Keratinocyte (primary cell): ENCODE measurements at regions not wholly inside any gene's neighbourhood (a gene's known extent, or its start where the extent isn't known, plus 50 kb on each side); places are given as distances from the start of the nearest gene placed in this dataset.

Source experiments
- DNase-seq: peaks from one replicate; pipeline ENCODE4 v3.0.0-alpha.2; 2011; ENCODE audit warnings: low read depth, missing footprints, low spot score
- FAIRE-seq: peaks from 2 replicates; lab custom pipeline; 2011; peaks lifted over from hg19 to GRCh38; lab: Jason Lieb, UNC
- H2AFZ ChIP-seq: 2 replicates; pipeline ENCODE4 v1.6.0; 2012; ENCODE audit warnings: low read length, control low read depth, inconsistent platforms; ENCODE audit not compliant: control insufficient read depth
- H3K27ac ChIP-seq: 2 replicates; pipeline ENCODE4 v1.5.1; 2011; ENCODE audit warnings: low read length; ENCODE audit not compliant: control insufficient read depth, insufficient read depth
- H3K27me3 ChIP-seq: 3 replicates; pipeline ENCODE4 v1.6.0; 2011; ENCODE audit warnings: low read length; ENCODE audit not compliant: control insufficient read depth, insufficient read depth; ENCODE audit errors: extremely low read depth
- H3K36me3 ChIP-seq, 2 experiments: 2 replicates in 1 of 2; 3 replicates in 1 of 2; pipeline ENCODE4 v1.5.1; 2011; ENCODE audit warnings: low read length in 2 of 2, mild to moderate bottlenecking in 1 of 2; ENCODE audit not compliant: control insufficient read depth in 2 of 2, insufficient read depth in 2 of 2; ENCODE audit errors: extremely low read depth in 1 of 2
- H3K4me1 ChIP-seq: 3 replicates; pipeline ENCODE4 v1.5.1; 2011; ENCODE audit warnings: low read length; ENCODE audit not compliant: control insufficient read depth, insufficient read depth; ENCODE audit errors: extremely low read depth
- H3K4me2 ChIP-seq: 3 replicates; pipeline ENCODE4 v1.6.0; 2011; ENCODE audit warnings: low read depth, low read length; ENCODE audit not compliant: control insufficient read depth, insufficient read depth; ENCODE audit errors: extremely low read depth
- H3K4me3 ChIP-seq, 3 experiments: fragments of 200-600 bp in 1 of 3; sonication (generic) in 1 of 3; 2 replicates in 2 of 3; 3 replicates in 1 of 3; pipeline ENCODE4 v1.5.1; 2011 to 2016; ENCODE audit warnings: low read length in 3 of 3, mild to moderate bottlenecking in 3 of 3, control low read depth in 2 of 3, inconsistent platforms in 1 of 3, low read depth in 1 of 3, mixed read lengths in 1 of 3, mixed run types in 1 of 3, moderate library complexity in 1 of 3; ENCODE audit not compliant: control insufficient read depth in 2 of 3, insufficient read depth in 2 of 3; ENCODE audit errors: extremely low read depth in 1 of 3
- H3K79me2 ChIP-seq: 2 replicates; pipeline ENCODE4 v1.6.0; 2012; ENCODE audit warnings: low read length; ENCODE audit not compliant: control insufficient read depth, insufficient read depth
- H3K9ac ChIP-seq: 3 replicates; pipeline ENCODE4 v1.6.0; 2011; ENCODE audit warnings: low read length; ENCODE audit not compliant: control insufficient read depth, insufficient read depth; ENCODE audit errors: extremely low read depth
- H3K9me1 ChIP-seq: 3 replicates; pipeline ENCODE4 v1.6.0; 2011; ENCODE audit warnings: low read length; ENCODE audit not compliant: control insufficient read depth, insufficient read depth; ENCODE audit errors: extremely low read depth
- H3K9me3 ChIP-seq: 2 replicates; pipeline ENCODE4 v1.5.1; 2012; ENCODE audit warnings: low read depth, low read length; ENCODE audit not compliant: control insufficient read depth
- H4K20me1 ChIP-seq: 3 replicates; pipeline ENCODE4 v1.6.0; 2011; ENCODE audit warnings: low read length; ENCODE audit not compliant: control insufficient read depth, insufficient read depth; ENCODE audit errors: extremely low read depth
- EZH2 ChIP-seq: IDR thresholded peaks from one replicate; pipeline ENCODE4 v1.6.1; 2012; ENCODE audit warnings: inconsistent platforms, mild to moderate bottlenecking, low read length, moderate library complexity
- dilution Hi-C: fragments of 300-500 bp; cut with MboI; formaldehyde crosslinking; loops from one replicate; pipeline ENCODE4 v1.7.0; 2020; ENCODE audit warnings: low sequenced_read_pairs; ENCODE audit not compliant: extremely low pct_ligation_motif_present
- TF ChIP-seq, protein P1 (sequence below), 3 experiments: IDR thresholded peaks in 1 of 3; conservative IDR thresholded peaks in 1 of 3; optimal IDR thresholded peaks in 1 of 3; 2 replicates in 2 of 3; 3 replicates in 1 of 3; pipeline versions ENCODE3 to v1.5.1; 2011; ENCODE audit warnings: low read length in 3 of 3, mild to moderate bottlenecking in 3 of 3, moderate library complexity in 2 of 3, control low read depth in 1 of 3, inconsistent platforms in 1 of 3; ENCODE audit not compliant: insufficient read depth in 2 of 3; ENCODE audit errors: extremely low read depth in 1 of 3

DNA sequence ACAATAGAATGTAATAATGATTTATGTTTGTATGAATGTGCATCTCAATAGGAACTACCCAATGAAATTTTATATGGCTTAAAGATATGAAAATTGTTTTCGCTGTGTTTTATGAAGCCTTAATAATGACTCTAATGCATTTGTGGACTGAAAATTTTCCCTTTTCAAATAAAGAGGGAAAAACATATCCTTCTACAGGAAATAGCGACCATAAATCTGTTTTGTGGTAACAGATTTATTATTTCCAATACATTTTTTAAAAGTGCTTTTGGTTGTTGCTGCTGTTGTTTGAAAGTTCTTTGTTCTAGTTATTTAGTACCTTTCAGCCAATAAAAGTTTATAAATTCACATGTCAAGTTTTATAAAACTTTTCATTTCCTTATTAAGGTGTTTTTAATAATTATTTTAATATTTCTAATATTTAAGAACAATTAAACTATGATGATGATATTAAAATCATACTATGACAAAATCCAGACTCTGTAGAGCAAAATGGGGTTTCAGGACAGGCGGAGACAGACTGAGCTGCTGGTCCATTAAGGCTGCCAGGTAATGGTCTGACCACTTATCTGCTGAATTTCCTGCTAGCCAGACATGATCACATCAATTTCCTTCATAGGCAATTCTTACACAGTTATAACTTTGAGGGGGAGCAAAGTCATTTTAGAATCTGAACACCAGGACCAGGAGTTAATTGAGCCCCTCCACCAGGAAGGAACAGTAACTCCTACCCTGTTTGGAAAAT is 65.7 kb upstream of the NEUROD1 start:
- H3K36me3 ChIP-seq: no peaks in the 10 kb centered on the region
- TF ChIP-seq, protein P1, sequence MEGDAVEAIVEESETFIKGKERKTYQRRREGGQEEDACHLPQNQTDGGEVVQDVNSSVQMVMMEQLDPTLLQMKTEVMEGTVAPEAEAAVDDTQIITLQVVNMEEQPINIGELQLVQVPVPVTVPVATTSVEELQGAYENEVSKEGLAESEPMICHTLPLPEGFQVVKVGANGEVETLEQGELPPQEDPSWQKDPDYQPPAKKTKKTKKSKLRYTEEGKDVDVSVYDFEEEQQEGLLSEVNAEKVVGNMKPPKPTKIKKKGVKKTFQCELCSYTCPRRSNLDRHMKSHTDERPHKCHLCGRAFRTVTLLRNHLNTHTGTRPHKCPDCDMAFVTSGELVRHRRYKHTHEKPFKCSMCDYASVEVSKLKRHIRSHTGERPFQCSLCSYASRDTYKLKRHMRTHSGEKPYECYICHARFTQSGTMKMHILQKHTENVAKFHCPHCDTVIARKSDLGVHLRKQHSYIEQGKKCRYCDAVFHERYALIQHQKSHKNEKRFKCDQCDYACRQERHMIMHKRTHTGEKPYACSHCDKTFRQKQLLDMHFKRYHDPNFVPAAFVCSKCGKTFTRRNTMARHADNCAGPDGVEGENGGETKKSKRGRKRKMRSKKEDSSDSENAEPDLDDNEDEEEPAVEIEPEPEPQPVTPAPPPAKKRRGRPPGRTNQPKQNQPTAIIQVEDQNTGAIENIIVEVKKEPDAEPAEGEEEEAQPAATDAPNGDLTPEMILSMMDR (optimal IDR thresholded peaks at IDR 0.05 in 1 of 3, IDR thresholded peaks at IDR 0.05 in 1 of 3, conservative IDR thresholded peaks at IDR 0.05 in 1 of 3; ENCODE audit: extremely low read depth in 1 of 3, insufficient read depth in 2 of 3, low read length in 3 of 3): no peak
- TF ChIP-seq EZH2: no peak
- H4K20me1 ChIP-seq: no peaks in the 10 kb centered on the region
- H3K4me1 ChIP-seq: peaks cover 10% of the 10 kb centered on the region
- no peak overlapping the region for H2AFZ ChIP-seq
- H3K9me3 ChIP-seq: peaks cover 2% of the 10 kb centered on the region
- H3K27ac ChIP-seq: no peak overlapping the region
- no peak overlapping the region for H3K4me3 ChIP-seq
- dilution Hi-C loops: no loop called here
- H3K4me2 ChIP-seq: no peak overlapping the region
- DNase-seq: no peak
- H3K27me3 ChIP-seq: no peaks in the 10 kb centered on the region
- FAIRE-seq: no peak
- H3K79me2 ChIP-seq: no peaks in the 10 kb centered on the region
- no peaks in the 10 kb centered on the region for H3K9me1 ChIP-seq
- no peak overlapping the region for H3K9ac ChIP-seq

DNA sequence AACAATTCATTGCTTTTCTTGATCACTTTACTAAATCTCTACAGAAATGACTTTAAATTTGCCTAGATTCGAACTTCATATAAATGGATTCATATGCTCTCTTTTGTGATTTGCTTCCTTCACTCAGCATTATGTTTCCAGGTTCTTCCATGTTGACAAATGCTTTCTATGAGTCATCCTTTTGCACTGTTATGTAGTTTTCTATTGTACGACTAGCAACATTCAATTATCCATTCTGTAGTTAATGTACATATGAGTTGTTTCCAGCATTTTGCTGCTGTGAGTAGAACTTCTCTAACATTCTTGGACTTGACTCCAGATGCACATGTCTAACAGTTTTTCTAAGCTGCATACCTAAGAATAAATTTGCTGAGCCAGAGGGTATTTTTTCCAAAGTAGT is 66.5 kb upstream of the NEUROD1 start:
- Histone ChIP-seq H3K9me1 (no peaks in the 10 kb centered on the region), H3K4me1 (peaks cover 10% of the 10 kb centered on the region), H3K9me3 (peaks cover 2% of the 10 kb centered on the region), H2AFZ (no peak overlapping the region), H3K36me3 (no peaks in the 10 kb centered on the region), H3K27me3 (no peaks in the 10 kb centered on the region), H3K27ac (no peak overlapping the region), H4K20me1 (no peaks in the 10 kb centered on the region), H3K9ac (no peak overlapping the region), H3K4me2 (no peak overlapping the region), H3K4me3 (no peak overlapping the region), H3K79me2 (no peaks in the 10 kb centered on the region)
- TF ChIP-seq EZH2: no peak
- TF ChIP-seq, protein P1 (optimal IDR thresholded peaks at IDR 0.05 in 1 of 3, IDR thresholded peaks at IDR 0.05 in 1 of 3, conservative IDR thresholded peaks at IDR 0.05 in 1 of 3; ENCODE audit: extremely low read depth in 1 of 3, insufficient read depth in 2 of 3, low read length in 3 of 3): no peak
- FAIRE-seq (peak; percentile 52), DNase-seq (no peak)
- dilution Hi-C loops: no loop called here
